MM.1S (cell line): ENCODE measurements at regions not wholly inside any gene's neighbourhood (a gene's known extent, or its start where the extent isn't known, plus 50 kb on each side); places are given as distances from the start of the nearest gene placed in this dataset.

ENCODE experiments used
- EZH2 ChIP-seq: fragments of 300-600 bp; sonication (generic); optimal IDR thresholded peaks from 2 replicates; pipeline ENCODE3; 2017; ENCODE audit warnings: low read depth, mild to moderate bottlenecking, antibody characterized with exemption, low read length, mixed read lengths
- EZH2phosphoT487 ChIP-seq: fragments of 300-600 bp; sonication (generic); IDR thresholded peaks from 2 replicates; pipeline ENCODE4 v1.6.1; 2018; ENCODE audit warnings: antibody characterized with exemption, low read length
- TF ChIP-seq, protein P1 (sequence below): fragments of 300-600 bp; sonication (generic); IDR thresholded peaks from 2 replicates; pipeline ENCODE4 v1.5.1; 2016; ENCODE audit warnings: antibody characterized with exemption, low read length, mixed read lengths

DNA sequence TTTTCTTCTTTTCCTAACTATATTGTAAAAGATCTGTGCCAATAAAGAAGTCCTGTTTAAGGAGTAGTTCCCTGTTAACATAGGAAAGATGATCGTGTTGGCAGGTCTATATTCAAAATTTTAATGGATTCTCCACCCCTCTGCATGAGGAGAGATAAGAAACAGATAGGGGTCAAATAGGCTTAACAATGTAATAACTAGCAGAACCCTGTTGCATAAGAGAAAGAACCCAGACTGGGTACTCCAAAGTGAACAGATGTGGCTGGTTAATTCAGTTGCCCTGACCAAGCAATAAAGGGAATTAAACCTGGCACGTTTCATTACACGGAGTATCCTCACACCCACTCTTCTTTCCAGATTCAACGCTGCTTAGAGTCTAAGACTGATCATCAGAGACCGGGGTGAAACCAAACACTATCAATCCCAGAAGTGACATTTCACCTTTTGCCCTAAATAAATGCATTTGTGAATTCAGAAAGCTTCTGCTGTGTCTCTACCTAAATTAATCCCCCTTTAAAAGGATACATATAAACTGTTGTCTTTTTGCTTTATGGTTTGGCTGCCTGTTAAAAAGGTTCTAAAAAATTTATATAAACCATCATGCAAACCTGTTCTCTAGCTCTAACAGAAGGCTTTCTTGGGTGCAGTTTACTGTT, 1276.9 kb upstream of the WWC1 start:
- TF ChIP-seq, protein P1, sequence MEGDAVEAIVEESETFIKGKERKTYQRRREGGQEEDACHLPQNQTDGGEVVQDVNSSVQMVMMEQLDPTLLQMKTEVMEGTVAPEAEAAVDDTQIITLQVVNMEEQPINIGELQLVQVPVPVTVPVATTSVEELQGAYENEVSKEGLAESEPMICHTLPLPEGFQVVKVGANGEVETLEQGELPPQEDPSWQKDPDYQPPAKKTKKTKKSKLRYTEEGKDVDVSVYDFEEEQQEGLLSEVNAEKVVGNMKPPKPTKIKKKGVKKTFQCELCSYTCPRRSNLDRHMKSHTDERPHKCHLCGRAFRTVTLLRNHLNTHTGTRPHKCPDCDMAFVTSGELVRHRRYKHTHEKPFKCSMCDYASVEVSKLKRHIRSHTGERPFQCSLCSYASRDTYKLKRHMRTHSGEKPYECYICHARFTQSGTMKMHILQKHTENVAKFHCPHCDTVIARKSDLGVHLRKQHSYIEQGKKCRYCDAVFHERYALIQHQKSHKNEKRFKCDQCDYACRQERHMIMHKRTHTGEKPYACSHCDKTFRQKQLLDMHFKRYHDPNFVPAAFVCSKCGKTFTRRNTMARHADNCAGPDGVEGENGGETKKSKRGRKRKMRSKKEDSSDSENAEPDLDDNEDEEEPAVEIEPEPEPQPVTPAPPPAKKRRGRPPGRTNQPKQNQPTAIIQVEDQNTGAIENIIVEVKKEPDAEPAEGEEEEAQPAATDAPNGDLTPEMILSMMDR = no peak
- TF ChIP-seq EZH2phosphoT487 (no peak), EZH2 (no peak)
